ENCODE measurements at regions not wholly inside any gene's neighbourhood (a gene's known extent, or its start where the extent isn't known, plus 50 kb on each side); places are given as distances from the start of the nearest gene placed in this dataset.

- POLR2A ChIA-PET, result no interaction called here
- intact Hi-C loops (cut with micrococcal nuclease; ENCODE audit: unreplicated experiment), result no loop called here
Observed at GRCh38 chr4:157616741-157617472, 396.4 kb downstream of the GRIA2 start.

More at GRCh38 chr4:157616741-157617472, 396.4 kb downstream of the GRIA2 start:
- no peaks in the 10 kb centered on the region for H3K27me3 ChIP-seq (replicated peaks in 1 of 2; ENCODE audit: control insufficient read depth in 2 of 2, insufficient read depth in 2 of 2, low read length in 1 of 2)
- H3K4me3 ChIP-seq, result no peak overlapping the region
- no peak overlapping the region for H3K27ac ChIP-seq (ENCODE audit: control insufficient read depth, insufficient read depth)
- WGBS (ENCODE audit: insufficient coverage, insufficient replicate concordance, low lambda C conversion rate, missing lambda C conversion rate), result 60% methylated on average over 7 of the region's 7 CpGs
- no TSS peak for BruUV-seq (replicated peaks)
- CTCF ChIA-PET, result interaction anchor here (0.6 kb wide), 1 partner anchor 74 kb away, joined by 3 read pairs; no protein-coding TSS in a partner anchor
- RAD21 ChIA-PET (ENCODE audit: unreplicated experiment), result no interaction called here
- H4K20me1 ChIP-seq (ENCODE audit: control insufficient read depth, insufficient read depth), result no peaks in the 10 kb centered on the region
- in situ Hi-C loops (cut with MboI), result no loop called here
- H3K36me3 ChIP-seq (ENCODE audit: control insufficient read depth in 2 of 2, insufficient read depth in 2 of 2, low read length in 1 of 2), result no peaks in the 10 kb centered on the region
- FAIRE-seq (no peak), ATAC-seq (no peak), DNase-seq (ENCODE audit: low read depth, low spot score) (no peak)
- no peaks in the 10 kb centered on the region for H3K79me2 ChIP-seq (ENCODE audit: control insufficient read depth, insufficient read depth, low read length)
- no peaks in the 10 kb centered on the region for H3K4me1 ChIP-seq (ENCODE audit: control insufficient read depth, insufficient read depth, low read length)
- TF ChIP-seq, protein P1, sequence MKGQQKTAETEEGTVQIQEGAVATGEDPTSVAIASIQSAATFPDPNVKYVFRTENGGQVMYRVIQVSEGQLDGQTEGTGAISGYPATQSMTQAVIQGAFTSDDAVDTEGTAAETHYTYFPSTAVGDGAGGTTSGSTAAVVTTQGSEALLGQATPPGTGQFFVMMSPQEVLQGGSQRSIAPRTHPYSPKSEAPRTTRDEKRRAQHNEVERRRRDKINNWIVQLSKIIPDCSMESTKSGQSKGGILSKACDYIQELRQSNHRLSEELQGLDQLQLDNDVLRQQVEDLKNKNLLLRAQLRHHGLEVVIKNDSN (IDR thresholded peaks at IDR 0.05; ENCODE audit: borderline replicate concordance, extremely low read length, insufficient read depth, low read depth, low read length), result no peak
- TF ChIP-seq EZH2 (IDR thresholded peaks at IDR 0.05; ENCODE audit: borderline replicate concordance, control insufficient read depth, low read depth, low read length) (no peak), NFYA (IDR thresholded peaks at IDR 0.05; ENCODE audit: borderline replicate concordance, low read depth, low read length) (no peak), POLR2AphosphoS5 (IDR thresholded peaks at IDR 0.05; ENCODE audit: low read length) (no peak), NFXL1 (IDR thresholded peaks at IDR 0.05; ENCODE audit: borderline replicate concordance) (no peak), ZBTB33 (IDR thresholded peaks at IDR 0.05) (no peak), NR2F1 (conservative IDR thresholded peaks at IDR 0.05) (no peak), EED (IDR thresholded peaks at IDR 0.05; ENCODE audit: low read depth) (no peak), MTA2 (IDR thresholded peaks at IDR 0.05; ENCODE audit: low read depth) (no peak), SREBF1 (IDR thresholded peaks at IDR 0.05; ENCODE audit: low read length) (no peak), TARDBP (IDR thresholded peaks at IDR 0.05; ENCODE audit: borderline replicate concordance) (no peak), RCOR1 (conservative IDR thresholded peaks at IDR 0.05; ENCODE audit: low read depth, low read length) (no peak)
- TF ChIP-seq, protein P2, sequence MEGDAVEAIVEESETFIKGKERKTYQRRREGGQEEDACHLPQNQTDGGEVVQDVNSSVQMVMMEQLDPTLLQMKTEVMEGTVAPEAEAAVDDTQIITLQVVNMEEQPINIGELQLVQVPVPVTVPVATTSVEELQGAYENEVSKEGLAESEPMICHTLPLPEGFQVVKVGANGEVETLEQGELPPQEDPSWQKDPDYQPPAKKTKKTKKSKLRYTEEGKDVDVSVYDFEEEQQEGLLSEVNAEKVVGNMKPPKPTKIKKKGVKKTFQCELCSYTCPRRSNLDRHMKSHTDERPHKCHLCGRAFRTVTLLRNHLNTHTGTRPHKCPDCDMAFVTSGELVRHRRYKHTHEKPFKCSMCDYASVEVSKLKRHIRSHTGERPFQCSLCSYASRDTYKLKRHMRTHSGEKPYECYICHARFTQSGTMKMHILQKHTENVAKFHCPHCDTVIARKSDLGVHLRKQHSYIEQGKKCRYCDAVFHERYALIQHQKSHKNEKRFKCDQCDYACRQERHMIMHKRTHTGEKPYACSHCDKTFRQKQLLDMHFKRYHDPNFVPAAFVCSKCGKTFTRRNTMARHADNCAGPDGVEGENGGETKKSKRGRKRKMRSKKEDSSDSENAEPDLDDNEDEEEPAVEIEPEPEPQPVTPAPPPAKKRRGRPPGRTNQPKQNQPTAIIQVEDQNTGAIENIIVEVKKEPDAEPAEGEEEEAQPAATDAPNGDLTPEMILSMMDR (IDR thresholded peaks at IDR 0.05 in 2 of 3, conservative IDR thresholded peaks at IDR 0.05 in 1 of 3; ENCODE audit: control insufficient read depth in 2 of 3, extremely low read depth in 1 of 3, insufficient read depth in 1 of 3, low read depth in 3 of 3, low read length in 3 of 3), result no peak
- no peak overlapping the region for H3K4me2 ChIP-seq (ENCODE audit: control insufficient read depth, insufficient read depth)
- H3K9ac ChIP-seq (ENCODE audit: control insufficient read depth, insufficient read depth, low read length), result no peak overlapping the region
- H3K9me3 ChIP-seq (replicated peaks; ENCODE audit: control insufficient read depth, insufficient read depth, low read length), result no peaks in the 10 kb centered on the region
- SMC1A ChIA-PET (ENCODE audit: uncharacterized antibody, unreplicated experiment), result no interaction called here
- no peak overlapping the region for H2AFZ ChIP-seq (ENCODE audit: control insufficient read depth, low read depth, low read length)
